ENCODE measurements at regions not wholly inside any gene's neighbourhood (a gene's known extent, or its start where the extent isn't known, plus 50 kb on each side); places are given as distances from the start of the nearest gene placed in this dataset.
"Not testable (repeated sequence)": the region's sequence is repeated elsewhere in the genome, so short reads cannot be mapped to it uniquely, and the experiment has no call there.

DNA sequence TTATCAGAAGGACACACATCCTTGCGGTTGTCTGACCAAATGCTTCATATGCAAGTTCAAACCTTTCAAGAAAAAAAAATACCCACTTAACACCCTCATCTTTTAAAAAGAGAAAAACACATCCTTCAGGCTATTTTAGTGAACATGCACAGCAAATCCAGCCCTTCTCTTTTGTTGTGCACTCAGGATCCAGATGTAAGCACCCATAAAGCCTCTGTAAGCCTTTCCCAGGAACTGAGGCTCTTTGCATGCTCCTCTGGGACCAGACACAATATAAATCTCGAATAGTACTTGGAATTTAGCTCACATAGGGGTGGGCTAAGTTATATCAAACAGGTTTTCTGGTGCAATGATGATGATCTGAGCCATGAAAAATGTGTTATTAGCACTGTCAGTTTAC lies 308.8 kb upstream of the FAM98A start:
- Histone ChIP-seq H4K20me1 (ENCODE audit: control insufficient read depth, insufficient read depth) (no peaks in the 10 kb centered on the region), H3K4me3 (no peak overlapping the region), H3K4me1 (ENCODE audit: control insufficient read depth, insufficient read depth, low read length) (no peaks in the 10 kb centered on the region), H3K27me3 (replicated peaks in 1 of 2; ENCODE audit: control insufficient read depth in 2 of 2, insufficient read depth in 2 of 2, low read length in 1 of 2) (no peaks in the 10 kb centered on the region), H3K9ac (ENCODE audit: control insufficient read depth, insufficient read depth, low read length) (no peak overlapping the region), H3K27ac (ENCODE audit: control insufficient read depth, insufficient read depth) (no peak overlapping the region), H3K4me2 (ENCODE audit: control insufficient read depth, insufficient read depth) (no peak overlapping the region), H3K36me3 (ENCODE audit: control insufficient read depth in 2 of 2, insufficient read depth in 2 of 2, low read length in 1 of 2) (no peaks in the 10 kb centered on the region), H3K9me3 (replicated peaks; ENCODE audit: control insufficient read depth, insufficient read depth, low read length) (no peaks in the 10 kb centered on the region), H2AFZ (ENCODE audit: control insufficient read depth, low read depth, low read length) (no peak overlapping the region), H3K79me2 (ENCODE audit: control insufficient read depth, insufficient read depth, low read length) (no peaks in the 10 kb centered on the region)
- ATAC-seq (no peak), DNase-seq (ENCODE audit: low read depth, low spot score) (no peak), FAIRE-seq (no peak)
- ChIA-PET POLR2A (no interaction called here), SMC1A (ENCODE audit: uncharacterized antibody, unreplicated experiment) (no interaction called here), CTCF (no interaction called here), RAD21 (ENCODE audit: unreplicated experiment) (no interaction called here)
- WGBS (ENCODE audit: insufficient coverage, insufficient replicate concordance, low lambda C conversion rate, missing lambda C conversion rate) = 50% methylated on average over 2 of the region's 2 CpGs
- TF ChIP-seq FOS (IDR thresholded peaks at IDR 0.05; ENCODE audit: borderline replicate concordance, extremely low read depth, insufficient read length) (no peak), CHD2 (IDR thresholded peaks at IDR 0.05; ENCODE audit: borderline replicate concordance, low read depth, low read length) (no peak), NFIC (IDR thresholded peaks at IDR 0.05; ENCODE audit: low read depth, low read length) (no peak), BRCA1 (IDR thresholded peaks at IDR 0.05; ENCODE audit: low read depth, low read length) (no peak), SMARCA5 (IDR thresholded peaks at IDR 0.05) (no peak), ESRRA (IDR thresholded peaks at IDR 0.05; ENCODE audit: low read length) (no peak), CBFB (IDR thresholded peaks at IDR 0.05; ENCODE audit: low read depth) (no peak), MEF2B (IDR thresholded peaks at IDR 0.05; ENCODE audit: partially characterized antibody, poor library complexity, severe bottlenecking) (no peak), EGR1 (IDR thresholded peaks at IDR 0.05; ENCODE audit: borderline replicate concordance in 1 of 2, low read depth in 2 of 2, low read length in 2 of 2) (no peak)
- TF ChIP-seq, protein P1, sequence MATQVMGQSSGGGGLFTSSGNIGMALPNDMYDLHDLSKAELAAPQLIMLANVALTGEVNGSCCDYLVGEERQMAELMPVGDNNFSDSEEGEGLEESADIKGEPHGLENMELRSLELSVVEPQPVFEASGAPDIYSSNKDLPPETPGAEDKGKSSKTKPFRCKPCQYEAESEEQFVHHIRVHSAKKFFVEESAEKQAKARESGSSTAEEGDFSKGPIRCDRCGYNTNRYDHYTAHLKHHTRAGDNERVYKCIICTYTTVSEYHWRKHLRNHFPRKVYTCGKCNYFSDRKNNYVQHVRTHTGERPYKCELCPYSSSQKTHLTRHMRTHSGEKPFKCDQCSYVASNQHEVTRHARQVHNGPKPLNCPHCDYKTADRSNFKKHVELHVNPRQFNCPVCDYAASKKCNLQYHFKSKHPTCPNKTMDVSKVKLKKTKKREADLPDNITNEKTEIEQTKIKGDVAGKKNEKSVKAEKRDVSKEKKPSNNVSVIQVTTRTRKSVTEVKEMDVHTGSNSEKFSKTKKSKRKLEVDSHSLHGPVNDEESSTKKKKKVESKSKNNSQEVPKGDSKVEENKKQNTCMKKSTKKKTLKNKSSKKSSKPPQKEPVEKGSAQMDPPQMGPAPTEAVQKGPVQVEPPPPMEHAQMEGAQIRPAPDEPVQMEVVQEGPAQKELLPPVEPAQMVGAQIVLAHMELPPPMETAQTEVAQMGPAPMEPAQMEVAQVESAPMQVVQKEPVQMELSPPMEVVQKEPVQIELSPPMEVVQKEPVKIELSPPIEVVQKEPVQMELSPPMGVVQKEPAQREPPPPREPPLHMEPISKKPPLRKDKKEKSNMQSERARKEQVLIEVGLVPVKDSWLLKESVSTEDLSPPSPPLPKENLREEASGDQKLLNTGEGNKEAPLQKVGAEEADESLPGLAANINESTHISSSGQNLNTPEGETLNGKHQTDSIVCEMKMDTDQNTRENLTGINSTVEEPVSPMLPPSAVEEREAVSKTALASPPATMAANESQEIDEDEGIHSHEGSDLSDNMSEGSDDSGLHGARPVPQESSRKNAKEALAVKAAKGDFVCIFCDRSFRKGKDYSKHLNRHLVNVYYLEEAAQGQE (IDR thresholded peaks at IDR 0.05; ENCODE audit: low read depth, low read length) = no peak
- in situ Hi-C loops (cut with MboI) (no loop called here), intact Hi-C loops (cut with micrococcal nuclease; ENCODE audit: unreplicated experiment) (no loop called here)
- BruUV-seq (replicated peaks) = no TSS peak

GRCh38 chr2:33906129-33906528 lies 307.0 kb upstream of the FAM98A start:
- not testable (repeated sequence) for FAIRE-seq; H3K9me3 ChIP-seq (replicated peaks; ENCODE audit: control insufficient read depth, insufficient read depth, low read length)
- WGBS (ENCODE audit: insufficient coverage, insufficient replicate concordance, low lambda C conversion rate, missing lambda C conversion rate) = 100% methylated on average over 1 of the region's 1 CpG

More at GRCh38 chr2:33906129-33906528, 307.0 kb upstream of the FAM98A start:
- H3K27me3 ChIP-seq (replicated peaks in 1 of 2; ENCODE audit: control insufficient read depth in 2 of 2, insufficient read depth in 2 of 2, low read length in 1 of 2); H4K20me1 ChIP-seq (ENCODE audit: control insufficient read depth, insufficient read depth); RAD21 ChIA-PET (ENCODE audit: unreplicated experiment); SMC1A ChIA-PET (ENCODE audit: uncharacterized antibody, unreplicated experiment); ATAC-seq; DNase-seq (ENCODE audit: low read depth, low spot score); H3K36me3 ChIP-seq (ENCODE audit: control insufficient read depth in 2 of 2, insufficient read depth in 2 of 2, low read length in 1 of 2); BruUV-seq (replicated peaks); H3K4me1 ChIP-seq (ENCODE audit: control insufficient read depth, insufficient read depth, low read length); H3K4me3 ChIP-seq; H3K27ac ChIP-seq (ENCODE audit: control insufficient read depth, insufficient read depth); in situ Hi-C loops (cut with MboI); POLR2A ChIA-PET; H3K79me2 ChIP-seq (ENCODE audit: control insufficient read depth, insufficient read depth, low read length); H3K9ac ChIP-seq (ENCODE audit: control insufficient read depth, insufficient read depth, low read length); H3K4me2 ChIP-seq (ENCODE audit: control insufficient read depth, insufficient read depth); H2AFZ ChIP-seq (ENCODE audit: control insufficient read depth, low read depth, low read length); intact Hi-C loops (cut with micrococcal nuclease; ENCODE audit: unreplicated experiment): not testable (repeated sequence)
- CTCF ChIA-PET = interaction anchor here (1.0 kb wide), 1 partner anchor 14 kb away, joined by 4 read pairs; no protein-coding TSS in a partner anchor

All from GM12878 (cell line).